ENCODE measurements at regions not wholly inside any gene's neighbourhood (a gene's known extent, or its start where the extent isn't known, plus 50 kb on each side); places are given as distances from the start of the nearest gene placed in this dataset.

GRCh38 chr3:66720508-66720907 lies 219.7 kb upstream of the LRIG1 start:
- TF ChIP-seq POLR2A (IDR thresholded peaks at IDR 0.05; ENCODE audit: low read depth, low read length) = no peak
- no peak for TF ChIP-seq TAF1 (IDR thresholded peaks at IDR 0.05; ENCODE audit: low read depth, low read length)
- TF ChIP-seq PAX5 (IDR thresholded peaks at IDR 0.05; ENCODE audit: insufficient read depth, low read length, severe bottlenecking) = no peak
- TF ChIP-seq POLR2AphosphoS5 (IDR thresholded peaks at IDR 0.05; ENCODE audit: low read depth, low read length) = no peak
- no peak for TF ChIP-seq POU2F2 (IDR thresholded peaks at IDR 0.05; ENCODE audit: low read depth, low read length)
- no peak for TF ChIP-seq SPI1 (IDR thresholded peaks at IDR 0.05; ENCODE audit: low read depth, low read length)
